Tibial nerve (tissue), 4 donors: ENCODE measurements at regions not wholly inside any gene's neighbourhood (a gene's known extent, or its start where the extent isn't known, plus 50 kb on each side); places are given as distances from the start of the nearest gene placed in this dataset.

Experiments used
- DNase-seq, 2 donors: peaks; one replicate each; pipeline ENCODE4 v3.0.0-alpha.2; 2019; ENCODE audit warnings: low spot score in 2 of 2
- H3K27ac ChIP-seq, 4 donors: fragments of 200-600 bp; sonication (generic) in 3 of 4; one replicate each; pipeline ENCODE4 v1.5.1; 2017 to 2019; ENCODE audit warnings: mild to moderate bottlenecking in 1 of 4
- H3K27me3 ChIP-seq, 2 donors: fragments of 200-600 bp; sonication (generic) in 1 of 2; one replicate each; pipeline versions ENCODE4 v1.5.1 to v1.6.0; 2017 to 2019
- H3K36me3 ChIP-seq, 3 donors: fragments of 200-600 bp; sonication (generic); one replicate each; pipeline ENCODE4 v1.5.1; 2018 to 2019
- H3K4me1 ChIP-seq, 4 donors: fragments of 200-600 bp; sonication (generic) in 3 of 4; one replicate each; pipeline ENCODE4 v1.5.1; 2017 to 2019
- H3K4me3 ChIP-seq, 4 donors: fragments of 200-600 bp; sonication (generic) in 3 of 4; one replicate each; pipeline ENCODE4 v1.5.1; 2017 to 2019; ENCODE audit warnings: mild to moderate bottlenecking in 1 of 4, moderate library complexity in 1 of 4
- H3K9me3 ChIP-seq, 4 donors: fragments of 200-600 bp; sonication (generic) in 3 of 4; one replicate each; pipeline ENCODE4 v1.5.1; 2017 to 2019
- EP300 ChIP-seq, 2 donors: sonication (generic); formaldehyde crosslinking; IDR thresholded peaks; one replicate each; pipeline ENCODE4 v1.6.1; 2017; ENCODE audit warnings: antibody characterized with exemption in 2 of 2, mild to moderate bottlenecking in 1 of 2
- POLR2A ChIP-seq, 2 donors: fragments of 450-650 bp; IDR thresholded peaks; one replicate each; pipeline ENCODE4 v1.6.1; 2017; ENCODE audit warnings: antibody characterized with exemption in 2 of 2, mild to moderate bottlenecking in 2 of 2, moderate library complexity in 2 of 2
- WGBS, 2 donors: methylation state at CpG; one replicate each; pipeline ENCODE4 v1.1.5; 2018; 5-methylcytosine and 5-hydroxymethylcytosine counted together
- TF ChIP-seq, protein P1 (sequence below), 5 experiments: fragments of 200-600 bp in 3 of 5; fragments of 450-650 bp in 2 of 5; sonication (generic) in 3 of 5; IDR thresholded peaks; one replicate each; pipeline ENCODE4 v1.5.1; 2016 to 2019; ENCODE audit warnings: antibody characterized with exemption in 5 of 5, mild to moderate bottlenecking in 3 of 5, moderate library complexity in 2 of 5

DNA sequence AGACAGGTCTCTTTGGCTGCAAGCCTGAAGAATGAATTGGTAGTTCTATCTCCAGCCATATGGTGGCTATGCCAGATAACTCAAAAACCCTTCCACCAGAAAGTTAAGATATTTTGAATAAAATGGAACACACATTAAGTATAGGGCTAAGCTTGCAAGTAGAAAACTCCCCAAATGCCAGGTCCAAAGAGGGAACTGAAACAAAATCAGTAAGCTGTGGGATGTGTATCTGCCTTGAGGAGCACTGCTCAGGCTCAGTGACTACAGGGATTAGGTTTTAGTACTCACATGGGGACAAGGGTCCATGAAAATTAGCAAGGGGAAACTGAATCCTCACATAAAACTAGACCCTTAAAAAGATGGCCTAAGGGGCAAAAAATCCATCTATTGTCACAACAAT lies 115.7 kb upstream of the PMFBP1 start:
- no peak overlapping the region for H3K27ac ChIP-seq
- DNase-seq, result no peak
- H3K4me3 ChIP-seq, result no peak overlapping the region
- H3K4me1 ChIP-seq, result peaks cover 0 to 6% (median 3%) of the 10 kb centered on the region in 4 donors
- H3K9me3 ChIP-seq, result no peaks in the 10 kb centered on the region
- no peaks in the 10 kb centered on the region for H3K27me3 ChIP-seq
- H3K36me3 ChIP-seq, result no peaks in the 10 kb centered on the region
- TF ChIP-seq EP300 (IDR thresholded peaks at IDR 0.05) (no peak), POLR2A (IDR thresholded peaks at IDR 0.05) (no peak)
- TF ChIP-seq, protein P1, sequence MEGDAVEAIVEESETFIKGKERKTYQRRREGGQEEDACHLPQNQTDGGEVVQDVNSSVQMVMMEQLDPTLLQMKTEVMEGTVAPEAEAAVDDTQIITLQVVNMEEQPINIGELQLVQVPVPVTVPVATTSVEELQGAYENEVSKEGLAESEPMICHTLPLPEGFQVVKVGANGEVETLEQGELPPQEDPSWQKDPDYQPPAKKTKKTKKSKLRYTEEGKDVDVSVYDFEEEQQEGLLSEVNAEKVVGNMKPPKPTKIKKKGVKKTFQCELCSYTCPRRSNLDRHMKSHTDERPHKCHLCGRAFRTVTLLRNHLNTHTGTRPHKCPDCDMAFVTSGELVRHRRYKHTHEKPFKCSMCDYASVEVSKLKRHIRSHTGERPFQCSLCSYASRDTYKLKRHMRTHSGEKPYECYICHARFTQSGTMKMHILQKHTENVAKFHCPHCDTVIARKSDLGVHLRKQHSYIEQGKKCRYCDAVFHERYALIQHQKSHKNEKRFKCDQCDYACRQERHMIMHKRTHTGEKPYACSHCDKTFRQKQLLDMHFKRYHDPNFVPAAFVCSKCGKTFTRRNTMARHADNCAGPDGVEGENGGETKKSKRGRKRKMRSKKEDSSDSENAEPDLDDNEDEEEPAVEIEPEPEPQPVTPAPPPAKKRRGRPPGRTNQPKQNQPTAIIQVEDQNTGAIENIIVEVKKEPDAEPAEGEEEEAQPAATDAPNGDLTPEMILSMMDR (IDR thresholded peaks at IDR 0.05), result no peak

- H3K27ac ChIP-seq, result no peak overlapping the region
- DNase-seq, result no peak
- WGBS, 2 donors, result 78 to 90% methylated on average over 3 of the region's 3 CpGs
Measured at GRCh38 chr16:72286936-72287620, 115.1 kb upstream of the PMFBP1 start.

DNA sequence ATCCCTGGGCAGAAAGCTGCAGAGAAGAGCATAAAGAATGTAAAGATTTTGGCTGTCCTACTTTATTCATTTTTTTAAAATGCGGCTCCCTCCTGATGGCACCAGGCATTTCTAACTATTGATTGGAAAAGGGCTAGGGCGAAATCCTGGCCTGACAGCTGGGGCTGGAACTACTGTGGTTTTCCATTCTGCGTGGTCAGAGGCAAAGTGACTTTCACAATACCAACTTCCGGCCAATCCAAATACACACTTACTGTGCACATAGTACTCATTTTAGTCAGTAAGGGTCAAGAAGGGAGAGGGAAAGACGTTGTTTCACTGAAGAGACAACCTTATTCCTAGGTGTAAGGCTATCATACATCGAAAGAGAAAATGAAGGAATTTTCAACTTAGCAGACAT lies 113.8 kb upstream of the PMFBP1 start:
- Histone ChIP-seq H3K27me3 (no peaks in the 10 kb centered on the region), H3K9me3 (no peaks in the 10 kb centered on the region), H3K36me3 (no peaks in the 10 kb centered on the region), H3K27ac (no peak overlapping the region), H3K4me3 (no peak overlapping the region), H3K4me1 (no peaks in the 10 kb centered on the region)
- TF ChIP-seq EP300 (IDR thresholded peaks at IDR 0.05) (no peak), POLR2A (IDR thresholded peaks at IDR 0.05) (no peak)
- TF ChIP-seq, protein P1 (IDR thresholded peaks at IDR 0.05), result no peak
- DNase-seq, result no peak
- WGBS, 2 donors, result 91 to 93% methylated on average over 6 of the region's 6 CpGs

More at GRCh38 chr16:72286936-72287620, 115.1 kb upstream of the PMFBP1 start:
- H3K4me1 ChIP-seq, result peaks cover 0 to 6% (median 2%) of the 10 kb centered on the region in 4 donors
- no peaks in the 10 kb centered on the region for H3K36me3 ChIP-seq
- no peaks in the 10 kb centered on the region for H3K9me3 ChIP-seq
- no peaks in the 10 kb centered on the region for H3K27me3 ChIP-seq
- no peak overlapping the region for H3K4me3 ChIP-seq
- TF ChIP-seq, protein P1 (IDR thresholded peaks at IDR 0.05), result no peak
- TF ChIP-seq POLR2A (IDR thresholded peaks at IDR 0.05), result no peak
- no peak for TF ChIP-seq EP300 (IDR thresholded peaks at IDR 0.05)

- H3K4me1 ChIP-seq, result no peaks in the 10 kb centered on the region
- no peaks in the 10 kb centered on the region for H3K36me3 ChIP-seq
- H3K27ac ChIP-seq, result no peak overlapping the region
- no peak for DNase-seq
- no peak overlapping the region for H3K4me3 ChIP-seq
- H3K9me3 ChIP-seq, result no peaks in the 10 kb centered on the region
- WGBS, 2 donors, result 85 to 90% methylated on average over 5 of the region's 5 CpGs
- TF ChIP-seq, protein P1 (IDR thresholded peaks at IDR 0.05), result no peak
- TF ChIP-seq EP300 (IDR thresholded peaks at IDR 0.05) (no peak), POLR2A (IDR thresholded peaks at IDR 0.05) (no peak)
- no peaks in the 10 kb centered on the region for H3K27me3 ChIP-seq
Measured at GRCh38 chr16:72285324-72285723, 113.4 kb upstream of the PMFBP1 start.

DNA sequence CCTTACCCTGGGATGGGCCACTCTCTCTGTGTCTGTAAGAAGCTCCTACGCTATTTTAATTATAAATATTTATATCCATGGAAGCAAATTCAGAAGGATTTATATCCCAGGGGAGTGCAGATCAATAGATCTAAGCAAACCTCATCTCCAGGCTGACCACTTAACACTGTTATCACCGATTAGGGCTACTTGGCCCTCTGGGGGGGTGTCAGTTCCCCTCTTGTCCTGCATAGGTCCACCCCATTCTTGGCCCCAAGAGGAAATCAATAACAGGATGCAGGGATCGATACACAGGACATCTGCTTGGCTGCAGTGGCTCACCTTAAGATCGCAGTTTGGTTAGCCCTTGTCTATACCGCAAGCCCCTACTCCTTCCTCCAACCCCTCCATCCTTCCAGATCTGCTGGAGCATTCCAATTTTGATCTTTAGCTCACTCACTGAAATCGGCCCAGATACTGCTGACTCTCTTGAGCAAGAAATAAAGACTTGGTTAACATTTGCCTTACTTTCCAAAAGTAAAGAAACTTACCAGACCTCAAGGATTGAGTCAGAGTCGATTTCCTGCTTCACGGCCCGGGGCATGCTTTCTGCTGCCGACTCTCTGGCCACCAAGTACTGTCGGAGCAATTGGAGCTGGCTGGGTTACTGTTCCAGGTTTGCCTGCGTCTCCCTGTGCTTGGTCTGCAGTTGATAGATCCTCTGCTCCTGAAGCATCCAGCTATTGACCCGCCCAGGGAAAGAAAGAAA lies 112.3 kb upstream of the PMFBP1 start:
- TF ChIP-seq POLR2A (IDR thresholded peaks at IDR 0.05), result no peak
- TF ChIP-seq, protein P1 (IDR thresholded peaks at IDR 0.05), result no peak
- no peak for TF ChIP-seq EP300 (IDR thresholded peaks at IDR 0.05)
- Histone ChIP-seq H3K4me3 (no peak overlapping the region), H3K4me1 (no peaks in the 10 kb centered on the region), H3K9me3 (no peaks in the 10 kb centered on the region), H3K27ac (no peak overlapping the region), H3K27me3 (no peaks in the 10 kb centered on the region), H3K36me3 (no peaks in the 10 kb centered on the region)
- no peak for DNase-seq
- 92 to 93% methylated on average over 13 of the region's 13 CpGs for WGBS, 2 donors
